ENCODE measurements at regions not wholly inside any gene's neighbourhood (a gene's known extent, or its start where the extent isn't known, plus 50 kb on each side); places are given as distances from the start of the nearest gene placed in this dataset.

DNA sequence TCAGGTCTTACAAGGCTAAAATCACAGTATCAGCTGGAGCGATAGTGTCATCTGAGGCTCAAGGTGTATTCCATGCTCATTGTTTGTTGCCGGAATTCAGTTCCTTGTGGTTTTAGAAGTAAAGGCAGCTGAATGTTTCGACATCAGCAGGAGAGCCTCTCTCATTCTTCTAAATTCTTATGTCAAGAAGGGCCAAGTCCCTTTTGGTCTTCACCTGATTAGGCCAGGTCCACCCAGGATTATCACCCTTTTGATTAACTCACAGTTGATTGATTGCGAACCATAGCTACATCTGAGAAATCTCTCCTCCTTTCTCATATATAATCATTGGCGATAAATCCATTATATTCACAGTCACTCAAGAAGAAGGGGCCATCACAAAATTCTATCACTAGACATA lies 806.7 kb upstream of the PRMT6 start:
- Mint-ChIP-seq H3K27ac (no peak overlapping the region), H3K4me1 (peaks cover 8% of the 10 kb centered on the region), H3K9me3 (no peaks in the 10 kb centered on the region), H3K27me3 (ENCODE audit: insufficient read depth, low read depth) (no peaks in the 10 kb centered on the region), H3K36me3 (no peaks in the 10 kb centered on the region), H3K4me3 (no peak overlapping the region)
- no peak overlapping the region for H3K4me2 ChIP-seq
- H3K4me3 ChIP-seq: no peak overlapping the region
- no peaks in the 10 kb centered on the region for H3K27me3 ChIP-seq
- H4K20me1 ChIP-seq (ENCODE audit: low read depth): no peaks in the 10 kb centered on the region
- H3K79me2 ChIP-seq (ENCODE audit: low read depth): no peaks in the 10 kb centered on the region
- H3K36me3 ChIP-seq: no peaks in the 10 kb centered on the region
- H3K9ac ChIP-seq: no peak overlapping the region
- no peak overlapping the region for H3K27ac ChIP-seq
- no peaks in the 10 kb centered on the region for H3K4me1 ChIP-seq
- no peak overlapping the region for H2AFZ ChIP-seq (replicated peaks)
- no peaks in the 10 kb centered on the region for H3K9me3 ChIP-seq (ENCODE audit: low read depth)
- DNase-seq (ENCODE audit: low spot score): no peak
- H3F3A ChIP-seq (ENCODE audit: low read depth): no peaks in the 10 kb centered on the region
- TF ChIP-seq EZH2 (IDR thresholded peaks at IDR 0.05) (no peak), CTCF (IDR thresholded peaks at IDR 0.05) (no peak), EZH2phosphoT487 (IDR thresholded peaks at IDR 0.05) (no peak)

DNA sequence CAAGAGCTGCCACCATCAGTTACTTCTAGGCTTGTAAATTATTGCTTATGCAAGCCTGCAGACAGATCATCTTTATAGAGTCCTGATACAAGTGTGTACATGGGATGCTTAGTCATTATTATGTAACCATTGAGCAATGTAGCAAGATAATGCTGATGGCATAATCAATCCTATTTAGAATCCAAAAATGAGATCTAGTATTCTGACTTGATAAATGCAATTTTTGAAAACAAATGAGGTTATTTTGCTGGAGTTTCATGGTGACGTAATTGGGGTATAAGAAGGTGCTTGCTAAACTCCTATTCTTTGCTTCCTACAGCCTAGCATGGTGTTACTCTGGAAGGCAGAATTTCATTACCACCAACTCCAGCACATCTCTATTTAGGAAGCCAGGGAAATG lies 801.7 kb upstream of the PRMT6 start:
- Mint-ChIP-seq H3K4me1 (no peaks in the 10 kb centered on the region), H3K27me3 (ENCODE audit: insufficient read depth, low read depth) (no peaks in the 10 kb centered on the region), H3K36me3 (no peaks in the 10 kb centered on the region), H3K9me3 (peaks cover 2% of the 10 kb centered on the region), H3K4me3 (no peak overlapping the region), H3K27ac (no peak overlapping the region)
- no peaks in the 10 kb centered on the region for H3K4me1 ChIP-seq
- no peaks in the 10 kb centered on the region for H3K36me3 ChIP-seq
- DNase-seq (ENCODE audit: low spot score): no peak
- H3K4me3 ChIP-seq: no peak overlapping the region
- no peak overlapping the region for H3K4me2 ChIP-seq
- H3K9ac ChIP-seq: no peak overlapping the region
- H3K27me3 ChIP-seq: no peaks in the 10 kb centered on the region
- H3K27ac ChIP-seq: no peak overlapping the region
- no peak overlapping the region for H2AFZ ChIP-seq (replicated peaks)
- peaks cover under 1% of the 10 kb centered on the region for H3K9me3 ChIP-seq (ENCODE audit: low read depth)
- H3K79me2 ChIP-seq (ENCODE audit: low read depth): no peaks in the 10 kb centered on the region
- no peaks in the 10 kb centered on the region for H3F3A ChIP-seq (ENCODE audit: low read depth)
- no peaks in the 10 kb centered on the region for H4K20me1 ChIP-seq (ENCODE audit: low read depth)
- TF ChIP-seq EZH2 (IDR thresholded peaks at IDR 0.05) (no peak), EZH2phosphoT487 (IDR thresholded peaks at IDR 0.05) (no peak), CTCF (IDR thresholded peaks at IDR 0.05) (no peak)

- DNase-seq (ENCODE audit: low spot score): no peak
- no peaks in the 10 kb centered on the region for H3K4me1 ChIP-seq
- Mint-ChIP-seq H3K36me3 (peaks cover 3% of the 10 kb centered on the region), H3K9me3 (peaks cover 11% of the 10 kb centered on the region), H3K4me1 (no peaks in the 10 kb centered on the region), H3K27ac (no peak overlapping the region), H3K4me3 (no peak overlapping the region), H3K27me3 (ENCODE audit: insufficient read depth, low read depth) (no peaks in the 10 kb centered on the region)
- H3K27ac ChIP-seq: no peak overlapping the region
- no peaks in the 10 kb centered on the region for H4K20me1 ChIP-seq (ENCODE audit: low read depth)
- no peaks in the 10 kb centered on the region for H3F3A ChIP-seq (ENCODE audit: low read depth)
- no peak for TF ChIP-seq CTCF (IDR thresholded peaks at IDR 0.05)
- TF ChIP-seq EZH2 (IDR thresholded peaks at IDR 0.05): no peak
- TF ChIP-seq EZH2phosphoT487 (IDR thresholded peaks at IDR 0.05): no peak
- H3K9ac ChIP-seq: no peak overlapping the region
- H2AFZ ChIP-seq (replicated peaks): no peak overlapping the region
- H3K4me3 ChIP-seq: no peak overlapping the region
- H3K79me2 ChIP-seq (ENCODE audit: low read depth): no peaks in the 10 kb centered on the region
- no peaks in the 10 kb centered on the region for H3K27me3 ChIP-seq
- H3K4me2 ChIP-seq: no peak overlapping the region
- H3K36me3 ChIP-seq: no peaks in the 10 kb centered on the region
- no peaks in the 10 kb centered on the region for H3K9me3 ChIP-seq (ENCODE audit: low read depth)
Observed at GRCh38 chr1:106266786-106267185, 789.7 kb upstream of the PRMT6 start.

DNA sequence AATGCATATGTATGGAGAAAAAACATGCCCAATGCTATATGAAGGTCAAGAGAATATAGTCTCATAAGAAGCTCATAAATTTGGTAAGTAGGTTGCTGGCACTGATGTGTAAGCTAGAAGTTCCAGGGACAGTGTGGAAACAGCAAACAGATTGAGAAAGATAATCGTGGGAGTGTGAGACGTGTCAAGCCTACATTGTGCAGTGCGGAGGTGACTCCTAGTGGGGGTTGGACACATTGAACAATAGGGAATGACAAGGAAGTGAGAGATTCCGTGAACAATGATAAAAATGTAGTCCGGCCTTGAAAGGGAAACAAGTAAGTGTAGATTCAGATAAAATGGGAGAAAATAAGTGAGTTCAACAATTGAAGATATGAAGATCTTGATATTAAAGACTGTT lies 788.4 kb upstream of the PRMT6 start:
- H3K9ac ChIP-seq: no peak overlapping the region
- Mint-ChIP-seq H3K9me3 (peaks cover 11% of the 10 kb centered on the region), H3K4me1 (no peaks in the 10 kb centered on the region), H3K4me3 (no peak overlapping the region), H3K36me3 (peaks cover 3% of the 10 kb centered on the region), H3K27me3 (ENCODE audit: insufficient read depth, low read depth) (no peaks in the 10 kb centered on the region), H3K27ac (no peak overlapping the region)
- no peak overlapping the region for H3K4me2 ChIP-seq
- H3F3A ChIP-seq (ENCODE audit: low read depth): no peaks in the 10 kb centered on the region
- H3K36me3 ChIP-seq: no peaks in the 10 kb centered on the region
- H3K27me3 ChIP-seq: no peaks in the 10 kb centered on the region
- H3K79me2 ChIP-seq (ENCODE audit: low read depth): no peaks in the 10 kb centered on the region
- H3K9me3 ChIP-seq (ENCODE audit: low read depth): no peaks in the 10 kb centered on the region
- H3K4me3 ChIP-seq: no peak overlapping the region
- no peak overlapping the region for H2AFZ ChIP-seq (replicated peaks)
- TF ChIP-seq EZH2 (IDR thresholded peaks at IDR 0.05) (no peak), CTCF (IDR thresholded peaks at IDR 0.05) (peak; percentile 37)
- no peak overlapping the region for H3K27ac ChIP-seq
- no peaks in the 10 kb centered on the region for H4K20me1 ChIP-seq (ENCODE audit: low read depth)
- no peaks in the 10 kb centered on the region for H3K4me1 ChIP-seq
- DNase-seq (ENCODE audit: low spot score): peak; percentile 9
